Natural killer cell treated with Interleukin-12 subunit alpha and Interleukin-12 subunit beta and Interleukin-15 and Interleukin-18, amount 100 ng/mL, for 72 hours (primary cell): ENCODE measurements at regions not wholly inside any gene's neighbourhood (a gene's known extent, or its start where the extent isn't known, plus 50 kb on each side); places are given as distances from the start of the nearest gene placed in this dataset.

ENCODE experiments used
- ATAC-seq, 2 donors: fragments of 150-1000 bp; cut with Tn5 transposase in 1 of 2; sonication (Bioruptor Pico), chemical (Tn5 transposase) in 1 of 2; 2 replicates each; pipeline ENCODE4 v1.10.0; 2021
- DNase-seq: peaks from one replicate; pipeline ENCODE4 v3.0.0; 2022; ENCODE audit warnings: low spot score
- H3K27ac Mint-ChIP-seq, 2 donors: 1 replicate in 1 of 2; 2 replicates in 1 of 2; pipeline ENCODE4 v1.8.0; 2022; ENCODE audit warnings: mixed read lengths in 2 of 2, mild to moderate bottlenecking in 1 of 2, moderate library complexity in 1 of 2
- H3K27me3 Mint-ChIP-seq, 2 donors: 1 replicate in 1 of 2; 2 replicates in 1 of 2; pipeline ENCODE4 v1.8.0; 2022; ENCODE audit warnings: mixed read lengths in 2 of 2
- H3K36me3 Mint-ChIP-seq: one replicate; pipeline ENCODE4 v1.8.0; 2022; ENCODE audit warnings: mixed read lengths
- H3K4me1 Mint-ChIP-seq, 2 donors: 1 replicate in 1 of 2; 2 replicates in 1 of 2; pipeline ENCODE4 v1.8.0; 2022; ENCODE audit warnings: low read depth in 2 of 2, mixed read lengths in 2 of 2, mild to moderate bottlenecking in 1 of 2
- H3K4me3 Mint-ChIP-seq: one replicate; pipeline ENCODE4 v1.8.0; 2022; ENCODE audit warnings: mixed read lengths
- H3K9me3 Mint-ChIP-seq: 2 replicates; pipeline ENCODE4 v1.8.0; 2022; ENCODE audit warnings: mixed read lengths

GRCh38 chr1:34270181-34270580 lies 93.5 kb downstream of the C1orf94 start:
- DNase-seq (no peak), ATAC-seq (no peak)
- H3K27ac Mint-ChIP-seq, result no peak overlapping the region
- H3K4me1 Mint-ChIP-seq, result no peaks in the 10 kb centered on the region
- no peaks in the 10 kb centered on the region for H3K9me3 Mint-ChIP-seq
- peaks cover 16 to 34% of the 10 kb centered on the region in 2 donors for H3K27me3 Mint-ChIP-seq
- no peak overlapping the region for H3K4me3 Mint-ChIP-seq
- H3K36me3 Mint-ChIP-seq, result no peaks in the 10 kb centered on the region

GRCh38 chr1:34272152-34272551 lies 95.4 kb downstream of the C1orf94 start:
- no peaks in the 10 kb centered on the region for H3K4me1 Mint-ChIP-seq
- no peak overlapping the region for H3K27ac Mint-ChIP-seq
- H3K4me3 Mint-ChIP-seq, result no peak overlapping the region
- ATAC-seq, result no peak
- no peaks in the 10 kb centered on the region for H3K36me3 Mint-ChIP-seq
- H3K27me3 Mint-ChIP-seq, result peaks cover 16 to 34% of the 10 kb centered on the region in 2 donors
- H3K9me3 Mint-ChIP-seq, result no peaks in the 10 kb centered on the region
- no peak for DNase-seq

GRCh38 chr1:34275150-34275549 lies 98.4 kb downstream of the C1orf94 start:
- DNase-seq (no peak), ATAC-seq (peak in 1 of 2 donors; percentile 29)
- Mint-ChIP-seq H3K4me3 (no peak overlapping the region), H3K4me1 (no peaks in the 10 kb centered on the region), H3K9me3 (no peaks in the 10 kb centered on the region), H3K27me3 (peaks cover 11 to 15% of the 10 kb centered on the region in 2 donors), H3K36me3 (no peaks in the 10 kb centered on the region), H3K27ac (no peak overlapping the region)

DNA sequence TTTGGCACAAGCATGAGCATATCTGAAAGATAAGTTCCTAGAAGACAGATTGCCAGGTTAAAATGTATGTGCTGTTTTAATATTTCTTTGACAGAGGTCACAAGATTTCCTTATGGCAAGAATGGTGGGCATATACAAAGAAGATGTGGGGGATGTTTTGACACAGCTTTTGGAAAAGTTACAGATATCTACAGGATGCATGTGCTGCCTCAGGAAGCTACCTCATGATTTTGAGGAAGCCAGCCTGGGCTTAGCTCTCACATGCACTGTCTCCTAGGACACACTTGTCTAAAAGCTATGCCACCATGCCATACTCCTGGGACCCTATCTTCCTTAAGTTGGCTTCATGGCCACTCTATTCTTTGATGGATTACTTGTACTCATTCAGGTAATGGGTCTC lies 99.9 kb downstream of the C1orf94 start:
- H3K4me3 Mint-ChIP-seq, result no peak overlapping the region
- H3K36me3 Mint-ChIP-seq, result no peaks in the 10 kb centered on the region
- no peaks in the 10 kb centered on the region for H3K9me3 Mint-ChIP-seq
- no peaks in the 10 kb centered on the region for H3K4me1 Mint-ChIP-seq
- ATAC-seq (no peak), DNase-seq (no peak)
- no peak overlapping the region for H3K27ac Mint-ChIP-seq
- peaks cover 8 to 11% of the 10 kb centered on the region in 2 donors for H3K27me3 Mint-ChIP-seq

- H3K27me3 Mint-ChIP-seq, result peaks cover 5 to 7% of the 10 kb centered on the region in 2 donors
These were observed 100.4 kb downstream of the C1orf94 start for GRCh38 chr1:34277150-34277549.

DNA sequence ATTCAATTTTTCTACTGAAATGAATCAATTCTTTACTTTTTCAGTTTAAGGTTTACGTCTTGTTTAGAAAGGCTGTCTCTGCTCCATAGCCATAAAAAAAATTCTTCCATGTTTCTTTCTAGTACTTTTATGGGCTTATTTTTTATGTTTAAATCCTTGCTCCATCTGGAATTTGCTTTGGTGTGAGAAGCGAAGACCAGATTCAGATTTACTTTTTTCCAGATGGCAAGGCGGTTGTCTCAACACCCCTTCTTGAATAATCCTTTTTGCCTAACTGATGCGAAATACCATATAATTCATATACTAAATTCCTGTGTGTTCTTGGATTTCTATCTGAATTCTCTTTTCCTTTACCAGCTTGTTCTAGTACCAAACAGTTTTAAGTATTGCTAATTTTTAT lies 101.5 kb downstream of the C1orf94 start:
- no peak for DNase-seq
- no peaks in the 10 kb centered on the region for H3K9me3 Mint-ChIP-seq
- no peaks in the 10 kb centered on the region for H3K4me1 Mint-ChIP-seq
- H3K4me3 Mint-ChIP-seq, result no peak overlapping the region
- no peak overlapping the region for H3K27ac Mint-ChIP-seq
- no peak for ATAC-seq
- no peaks in the 10 kb centered on the region for H3K36me3 Mint-ChIP-seq
- peaks cover 0 to 10% of the 10 kb centered on the region in 2 donors for H3K27me3 Mint-ChIP-seq

More at GRCh38 chr1:34277150-34277549, 100.4 kb downstream of the C1orf94 start:
- Mint-ChIP-seq H3K4me1 (no peaks in the 10 kb centered on the region), H3K4me3 (no peak overlapping the region), H3K27ac (no peak overlapping the region), H3K36me3 (no peaks in the 10 kb centered on the region), H3K9me3 (no peaks in the 10 kb centered on the region)
- peak in 1 of 2 donors; percentile 41 for ATAC-seq
- DNase-seq, result no peak

GRCh38 chr1:34279971-34280370 lies 103.3 kb downstream of the C1orf94 start:
- H3K4me3 Mint-ChIP-seq, result no peak overlapping the region
- no peak overlapping the region for H3K27ac Mint-ChIP-seq
- no peaks in the 10 kb centered on the region for H3K36me3 Mint-ChIP-seq
- DNase-seq (no peak), ATAC-seq (no peak)
- no peaks in the 10 kb centered on the region for H3K4me1 Mint-ChIP-seq
- H3K9me3 Mint-ChIP-seq, result no peaks in the 10 kb centered on the region
- peaks cover 0 to 13% of the 10 kb centered on the region in 2 donors for H3K27me3 Mint-ChIP-seq

DNA sequence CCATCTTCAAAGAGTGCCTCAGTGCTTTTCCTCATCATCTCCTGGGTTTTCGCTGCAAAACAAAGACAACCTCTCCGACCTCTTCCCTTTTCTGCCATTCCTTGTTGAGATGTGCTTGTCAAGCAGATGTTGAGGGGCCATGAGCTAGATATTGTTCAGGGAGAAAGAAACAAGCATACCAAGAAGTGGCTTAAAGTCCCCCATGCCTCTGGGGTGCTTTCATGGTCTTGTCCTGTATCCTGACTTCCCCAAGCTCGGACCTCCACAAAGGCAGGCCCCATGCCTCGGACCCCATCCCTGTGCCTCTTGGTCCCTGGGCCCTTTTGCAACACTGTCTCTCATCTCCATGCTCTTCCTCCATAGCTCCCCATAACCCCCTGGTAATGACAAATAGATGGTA lies 103.8 kb downstream of the C1orf94 start:
- H3K4me3 Mint-ChIP-seq, result no peak overlapping the region
- no peaks in the 10 kb centered on the region for H3K9me3 Mint-ChIP-seq
- H3K36me3 Mint-ChIP-seq, result no peaks in the 10 kb centered on the region
- peaks cover under 1 to 14% of the 10 kb centered on the region in 2 donors for H3K27me3 Mint-ChIP-seq
- no peak for DNase-seq
- no peak for ATAC-seq
- no peaks in the 10 kb centered on the region for H3K4me1 Mint-ChIP-seq
- H3K27ac Mint-ChIP-seq, result no peak overlapping the region

GRCh38 chr1:34283142-34283541 lies 106.4 kb downstream of the C1orf94 start:
- ATAC-seq (no peak), DNase-seq (no peak)
- Mint-ChIP-seq H3K27me3 (peaks cover 5 to 16% of the 10 kb centered on the region in 2 donors), H3K4me3 (no peak overlapping the region), H3K9me3 (no peaks in the 10 kb centered on the region), H3K4me1 (no peaks in the 10 kb centered on the region), H3K27ac (no peak overlapping the region), H3K36me3 (no peaks in the 10 kb centered on the region)

- Mint-ChIP-seq H3K27me3 (peaks cover 5 to 9% of the 10 kb centered on the region in 2 donors), H3K4me1 (no peaks in the 10 kb centered on the region), H3K27ac (no peak overlapping the region), H3K36me3 (no peaks in the 10 kb centered on the region), H3K4me3 (no peak overlapping the region), H3K9me3 (no peaks in the 10 kb centered on the region)
- no peak for ATAC-seq
- DNase-seq, result no peak
These were observed 109.8 kb downstream of the C1orf94 start for GRCh38 chr1:34286511-34286910.

DNA sequence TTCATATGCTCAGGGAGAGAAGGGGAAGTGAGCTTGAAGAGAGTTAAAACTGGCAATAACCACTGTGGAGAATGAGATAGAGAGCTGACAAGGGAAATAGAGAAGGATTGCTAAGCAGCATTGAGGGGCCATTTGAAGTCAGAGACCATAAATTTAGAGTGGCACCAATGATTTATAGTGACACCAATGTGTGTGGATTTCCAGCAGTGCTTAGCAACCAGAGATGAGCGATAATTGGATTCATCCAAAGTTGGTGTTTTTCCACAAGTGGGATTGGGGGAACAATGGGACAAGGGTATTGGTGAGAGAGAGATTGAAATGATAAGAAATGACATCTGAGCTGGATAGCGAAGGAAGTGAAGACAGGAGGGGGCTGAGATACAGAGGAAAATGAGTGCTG lies 114.1 kb downstream of the C1orf94 start:
- H3K4me3 Mint-ChIP-seq, result no peak overlapping the region
- ATAC-seq (no peak), DNase-seq (no peak)
- H3K4me1 Mint-ChIP-seq, result no peaks in the 10 kb centered on the region
- peaks cover 2 to 6% of the 10 kb centered on the region in 2 donors for H3K27me3 Mint-ChIP-seq
- no peaks in the 10 kb centered on the region for H3K9me3 Mint-ChIP-seq
- H3K36me3 Mint-ChIP-seq, result no peaks in the 10 kb centered on the region
- no peak overlapping the region for H3K27ac Mint-ChIP-seq

DNA sequence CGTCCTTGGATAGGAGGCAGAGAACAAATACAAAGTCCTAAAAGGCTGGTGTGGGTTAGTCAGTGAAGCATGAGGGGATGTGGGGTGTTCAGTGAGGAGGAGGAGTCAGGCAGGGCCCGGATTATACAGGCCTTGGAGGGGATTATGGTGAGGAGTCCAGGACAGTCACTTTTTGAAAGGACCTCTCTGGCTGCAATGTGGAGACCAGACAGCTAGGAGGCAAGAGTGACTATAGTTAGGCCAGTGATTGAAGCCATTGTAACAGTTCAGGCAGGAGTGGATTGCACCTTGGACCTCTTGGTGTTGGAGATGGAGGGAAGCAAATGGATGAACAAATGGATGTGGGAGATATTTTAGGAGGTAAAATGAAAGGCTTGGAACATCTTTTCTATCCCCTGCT lies 115.8 kb downstream of the C1orf94 start:
- H3K36me3 Mint-ChIP-seq, result no peaks in the 10 kb centered on the region
- ATAC-seq, result no peak
- no peak overlapping the region for H3K4me3 Mint-ChIP-seq
- H3K27ac Mint-ChIP-seq, result no peak overlapping the region
- H3K9me3 Mint-ChIP-seq, result no peaks in the 10 kb centered on the region
- no peak for DNase-seq
- H3K4me1 Mint-ChIP-seq, result no peaks in the 10 kb centered on the region
- H3K27me3 Mint-ChIP-seq, result peaks cover 0 to 9% of the 10 kb centered on the region in 2 donors

DNA sequence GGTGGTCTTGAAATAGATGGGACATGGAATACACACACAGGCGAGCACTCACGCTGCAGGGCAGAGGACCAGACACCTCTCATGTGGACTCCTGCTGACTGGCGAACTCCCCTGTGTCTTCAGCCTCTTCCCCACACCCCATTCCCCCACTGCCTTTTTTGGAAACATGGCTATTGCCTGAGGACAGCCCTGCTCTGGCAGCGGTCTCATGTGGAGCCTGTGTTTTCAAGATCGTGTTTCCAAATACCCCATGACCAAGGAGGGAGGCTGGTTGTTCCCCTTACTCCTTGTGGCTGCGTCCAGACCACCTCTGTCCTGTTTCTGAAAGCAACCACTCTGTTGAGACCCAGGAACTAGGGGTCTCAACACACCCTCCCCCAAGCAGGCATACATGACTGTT lies 119.4 kb downstream of the C1orf94 start:
- ATAC-seq (peak in 1 of 2 donors; percentile 40), DNase-seq (no peak)
- Mint-ChIP-seq H3K9me3 (no peaks in the 10 kb centered on the region), H3K4me1 (no peaks in the 10 kb centered on the region), H3K27me3 (peaks cover 6 to 9% of the 10 kb centered on the region in 2 donors), H3K4me3 (no peak overlapping the region), H3K36me3 (no peaks in the 10 kb centered on the region), H3K27ac (no peak overlapping the region)

DNA sequence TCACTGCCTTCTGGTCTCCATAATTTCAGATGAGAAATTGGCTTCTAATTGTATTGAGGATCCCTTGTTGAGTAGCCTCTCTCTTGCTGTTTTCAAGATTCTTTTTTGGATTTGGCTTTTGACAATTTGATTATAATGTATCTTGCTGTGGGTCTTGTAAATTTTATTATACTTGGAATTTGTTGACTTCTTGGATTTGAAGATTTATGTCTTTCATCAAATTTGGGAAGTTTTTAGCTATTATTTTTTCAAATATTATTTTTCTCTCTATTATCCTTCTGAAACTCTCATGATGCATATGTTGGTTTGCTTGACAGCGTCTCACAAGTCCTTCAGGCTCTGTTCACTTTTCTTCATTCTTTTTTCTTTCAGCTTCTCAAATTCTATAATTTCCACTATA lies 126.1 kb downstream of the C1orf94 start:
- H3K4me3 Mint-ChIP-seq, result no peak overlapping the region
- DNase-seq (no peak), ATAC-seq (no peak)
- H3K4me1 Mint-ChIP-seq, result no peaks in the 10 kb centered on the region
- H3K27ac Mint-ChIP-seq, result no peak overlapping the region
- peaks cover 3% of the 10 kb centered on the region for H3K9me3 Mint-ChIP-seq
- H3K27me3 Mint-ChIP-seq, result peaks cover 15 to 44% of the 10 kb centered on the region in 2 donors
- peaks cover 11% of the 10 kb centered on the region for H3K36me3 Mint-ChIP-seq

DNA sequence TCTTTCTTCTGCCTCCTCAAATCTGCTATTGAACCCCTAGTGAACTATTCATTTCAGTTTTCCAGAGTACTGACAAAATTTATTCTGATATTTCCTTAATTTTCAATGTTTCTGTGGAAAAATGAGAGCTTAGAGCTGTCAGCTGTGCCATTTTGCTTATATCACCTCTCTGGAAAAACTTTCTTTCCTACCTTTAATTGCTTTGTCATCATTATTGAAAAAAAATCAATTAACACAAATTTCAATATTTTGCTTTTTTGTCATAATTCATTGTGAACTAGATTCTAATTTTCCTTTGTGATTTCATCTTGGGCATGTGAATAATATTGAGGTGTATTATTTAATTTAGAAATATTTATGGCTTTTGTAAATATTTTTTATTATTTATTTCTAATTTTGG lies 126.5 kb downstream of the C1orf94 start:
- Mint-ChIP-seq H3K9me3 (peaks cover 3% of the 10 kb centered on the region), H3K36me3 (peaks cover 11% of the 10 kb centered on the region), H3K4me1 (no peaks in the 10 kb centered on the region), H3K27me3 (peaks cover 15 to 48% of the 10 kb centered on the region in 2 donors), H3K27ac (no peak overlapping the region), H3K4me3 (no peak overlapping the region)
- DNase-seq (no peak), ATAC-seq (no peak)
